ENCODE measurements at regions not wholly inside any gene's neighbourhood (a gene's known extent, or its start where the extent isn't known, plus 50 kb on each side); places are given as distances from the start of the nearest gene placed in this dataset.
A peak's percentile ranks its signal among the peaks of the same experiment; 100 is the strongest.

DNA sequence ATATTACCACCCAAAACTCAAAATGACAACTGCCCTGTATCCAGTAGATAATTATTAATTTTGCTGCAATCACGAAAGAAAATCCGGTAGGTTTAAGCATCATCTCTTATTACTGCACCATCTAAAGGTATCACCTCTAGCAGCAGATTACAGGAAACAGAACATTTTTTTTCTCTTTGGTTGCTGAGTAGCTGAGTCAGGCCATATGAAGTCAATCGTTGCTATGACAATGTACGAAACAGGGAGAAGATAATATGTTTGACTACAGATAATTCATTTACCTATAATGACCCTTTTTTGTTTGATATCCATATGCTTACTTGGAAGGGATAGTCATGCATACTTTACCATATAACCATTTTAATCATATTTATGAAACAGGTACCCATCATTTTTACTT is 831.6 kb upstream of the CHAC2 start:
- intact Hi-C loops (cut with micrococcal nuclease; ENCODE audit: unreplicated experiment): no loop called here
- no peak overlapping the region for H3K27ac ChIP-seq
- H3K79me2 ChIP-seq (ENCODE audit: low read depth): no peaks in the 10 kb centered on the region
- H3F3A ChIP-seq (ENCODE audit: insufficient read depth, low read depth): peaks cover 16% of the 10 kb centered on the region
- DNase-seq: no peak
- H3K27me3 ChIP-seq (ENCODE audit: insufficient read depth, low read depth): no peaks in the 10 kb centered on the region
- H3K36me3 ChIP-seq (ENCODE audit: low read depth): no peaks in the 10 kb centered on the region
- H3K4me3 ChIP-seq: no peak overlapping the region
- ChIA-PET POLR2A (ENCODE audit: unreplicated experiment) (no interaction called here), CTCF (no interaction called here)
- H3K4me2 ChIP-seq: no peak overlapping the region
- peaks cover 20% of the 10 kb centered on the region for H3K9me3 ChIP-seq (ENCODE audit: insufficient read depth, low read depth)
- no peaks in the 10 kb centered on the region for H4K20me1 ChIP-seq (ENCODE audit: insufficient read depth)
- no peak overlapping the region for H2AFZ ChIP-seq
- H3K4me1 ChIP-seq (replicated peaks; ENCODE audit: insufficient read depth): peaks cover 19% of the 10 kb centered on the region
- H3K9me2 ChIP-seq (ENCODE audit: insufficient read depth): no peaks in the 10 kb centered on the region
- BruUV-seq (replicated peaks): no TSS peak
- no peak for TF ChIP-seq EZH2 (IDR thresholded peaks at IDR 0.05; ENCODE audit: low read depth)
- TF ChIP-seq, protein P1, sequence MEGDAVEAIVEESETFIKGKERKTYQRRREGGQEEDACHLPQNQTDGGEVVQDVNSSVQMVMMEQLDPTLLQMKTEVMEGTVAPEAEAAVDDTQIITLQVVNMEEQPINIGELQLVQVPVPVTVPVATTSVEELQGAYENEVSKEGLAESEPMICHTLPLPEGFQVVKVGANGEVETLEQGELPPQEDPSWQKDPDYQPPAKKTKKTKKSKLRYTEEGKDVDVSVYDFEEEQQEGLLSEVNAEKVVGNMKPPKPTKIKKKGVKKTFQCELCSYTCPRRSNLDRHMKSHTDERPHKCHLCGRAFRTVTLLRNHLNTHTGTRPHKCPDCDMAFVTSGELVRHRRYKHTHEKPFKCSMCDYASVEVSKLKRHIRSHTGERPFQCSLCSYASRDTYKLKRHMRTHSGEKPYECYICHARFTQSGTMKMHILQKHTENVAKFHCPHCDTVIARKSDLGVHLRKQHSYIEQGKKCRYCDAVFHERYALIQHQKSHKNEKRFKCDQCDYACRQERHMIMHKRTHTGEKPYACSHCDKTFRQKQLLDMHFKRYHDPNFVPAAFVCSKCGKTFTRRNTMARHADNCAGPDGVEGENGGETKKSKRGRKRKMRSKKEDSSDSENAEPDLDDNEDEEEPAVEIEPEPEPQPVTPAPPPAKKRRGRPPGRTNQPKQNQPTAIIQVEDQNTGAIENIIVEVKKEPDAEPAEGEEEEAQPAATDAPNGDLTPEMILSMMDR (conservative IDR thresholded peaks at IDR 0.05): no peak

DNA sequence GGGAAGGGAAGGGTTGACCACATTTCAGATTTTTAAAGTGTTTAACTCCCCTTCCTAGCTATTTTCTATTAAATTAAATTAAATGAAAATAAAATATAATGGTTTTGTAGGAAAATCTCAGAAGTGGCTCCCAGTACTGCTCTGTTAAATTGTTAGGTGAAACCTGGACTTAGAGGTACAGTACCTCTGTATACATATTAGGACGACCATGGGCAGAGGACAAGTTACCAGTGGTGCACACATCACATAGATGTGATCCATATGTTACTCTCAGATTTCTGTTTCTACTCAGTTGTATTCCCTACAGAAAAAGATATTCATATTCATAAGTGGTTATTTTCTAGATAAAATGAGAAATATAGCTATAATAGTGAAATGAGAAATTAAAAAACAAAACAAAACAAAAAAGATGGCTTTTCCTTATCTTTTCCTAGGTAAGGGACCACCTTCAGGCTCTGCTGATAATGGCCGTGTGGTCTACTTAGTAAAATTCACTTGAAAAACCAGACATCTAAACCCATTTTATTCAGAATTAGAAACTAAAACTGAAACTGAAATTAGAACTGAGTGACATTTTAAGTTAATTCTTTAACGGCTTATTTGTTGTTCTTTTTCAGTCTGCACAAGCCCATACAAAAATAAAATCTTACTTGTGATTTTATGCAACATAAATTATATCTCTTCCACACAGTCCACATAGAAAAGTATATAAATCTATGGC is 832.5 kb upstream of the CHAC2 start:
- POLR2A ChIA-PET (ENCODE audit: unreplicated experiment): interaction anchor here (0.7 kb wide), 1 partner anchor 18 kb away, joined by 5 read pairs; no protein-coding TSS in a partner anchor
- H3K4me3 ChIP-seq: 0 out of 2 replicates have a peak overlapping the region, but pooled peaks have one; percentile 39
- H3K79me2 ChIP-seq (ENCODE audit: low read depth): no peaks in the 10 kb centered on the region
- no peak for DNase-seq
- H3K27ac ChIP-seq: peak overlapping the region; percentile 98
- CTCF ChIA-PET: no interaction called here
- peak overlapping the region; percentile 57 for H3K4me2 ChIP-seq
- H3K27me3 ChIP-seq (ENCODE audit: insufficient read depth, low read depth): no peaks in the 10 kb centered on the region
- no peaks in the 10 kb centered on the region for H3K36me3 ChIP-seq (ENCODE audit: low read depth)
- peaks cover 19% of the 10 kb centered on the region for H3K4me1 ChIP-seq (replicated peaks; ENCODE audit: insufficient read depth)
- BruUV-seq (replicated peaks): TSS peak; percentile 84
- peaks cover 20% of the 10 kb centered on the region for H3K9me3 ChIP-seq (ENCODE audit: insufficient read depth, low read depth)
- H4K20me1 ChIP-seq (ENCODE audit: insufficient read depth): no peaks in the 10 kb centered on the region
- intact Hi-C loops (cut with micrococcal nuclease; ENCODE audit: unreplicated experiment): no loop called here
- peak overlapping the region; percentile 81; the same call in 1 of the 2 replicates for H2AFZ ChIP-seq
- H3K9me2 ChIP-seq (ENCODE audit: insufficient read depth): no peaks in the 10 kb centered on the region
- H3F3A ChIP-seq (ENCODE audit: insufficient read depth, low read depth): peaks cover 16% of the 10 kb centered on the region
- TF ChIP-seq, protein P1 (conservative IDR thresholded peaks at IDR 0.05): no peak
- no peak for TF ChIP-seq EZH2 (IDR thresholded peaks at IDR 0.05; ENCODE audit: low read depth)

DNA sequence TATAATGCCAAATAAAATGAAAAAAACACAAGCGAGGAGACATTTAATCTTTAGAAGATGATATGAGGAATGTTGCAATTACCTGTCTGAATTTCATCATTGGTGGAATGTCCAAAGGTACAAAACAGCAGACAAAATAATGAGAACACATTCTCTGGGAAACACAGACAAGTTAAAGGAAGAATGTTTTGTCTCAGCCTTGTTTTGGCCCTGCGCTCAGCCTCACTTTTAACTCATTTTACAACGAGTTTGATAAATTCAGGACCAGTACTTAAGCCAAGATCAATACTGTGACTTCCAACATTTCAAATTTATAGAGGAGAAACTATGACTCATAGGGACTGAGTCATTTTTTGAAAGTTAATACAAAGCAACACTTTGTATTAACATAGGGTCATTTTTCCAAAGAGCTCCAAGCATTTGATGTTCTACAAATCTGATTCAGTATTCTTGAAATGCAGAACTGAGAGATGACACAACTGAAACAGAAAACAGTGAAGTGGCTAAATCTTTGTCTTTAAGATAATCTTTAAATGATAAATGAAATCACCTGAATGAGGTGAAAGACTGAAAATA is 833.2 kb upstream of the CHAC2 start:
- POLR2A ChIA-PET (ENCODE audit: unreplicated experiment): interaction anchor here (0.7 kb wide), 1 partner anchor 17 kb away, joined by 5 read pairs; no protein-coding TSS in a partner anchor
- DNase-seq: peak; percentile 17 to 88
- Histone ChIP-seq H3K27me3 (ENCODE audit: insufficient read depth, low read depth) (no peaks in the 10 kb centered on the region), H3K9me3 (ENCODE audit: insufficient read depth, low read depth) (peaks cover 26% of the 10 kb centered on the region), H3K79me2 (ENCODE audit: low read depth) (no peaks in the 10 kb centered on the region), H3K4me1 (replicated peaks; ENCODE audit: insufficient read depth) (peaks cover 19% of the 10 kb centered on the region), H3K9me2 (ENCODE audit: insufficient read depth) (no peaks in the 10 kb centered on the region), H3K4me2 (peak overlapping the region; percentile 57), H3F3A (ENCODE audit: insufficient read depth, low read depth) (peaks cover 16% of the 10 kb centered on the region), H3K27ac (peak overlapping the region; percentile 98), H3K4me3 (peak overlapping the region; percentile 39; the same call in 1 of the 2 replicates), H4K20me1 (ENCODE audit: insufficient read depth) (no peaks in the 10 kb centered on the region), H3K36me3 (ENCODE audit: low read depth) (no peaks in the 10 kb centered on the region), H2AFZ (peak overlapping the region; percentile 81)
- no peak for TF ChIP-seq EZH2 (IDR thresholded peaks at IDR 0.05; ENCODE audit: low read depth)
- no TSS peak for BruUV-seq (replicated peaks)
- intact Hi-C loops (cut with micrococcal nuclease; ENCODE audit: unreplicated experiment): no loop called here
- CTCF ChIA-PET: no interaction called here

All from PC-9 (cell line).